HEK293 (cell line): ENCODE measurements at regions not wholly inside any gene's neighbourhood (a gene's known extent, or its start where the extent isn't known, plus 50 kb on each side); places are given as distances from the start of the nearest gene placed in this dataset.
A peak's percentile ranks its signal among the peaks of the same experiment; 100 is the strongest.
"Not testable (repeated sequence)": the region's sequence is repeated elsewhere in the genome, so short reads cannot be mapped to it uniquely, and the experiment has no call there.

Experiments used
- CTCF ChIA-PET: fragments of 350-600 bp; formaldehyde crosslinking; extraction: SDS; loops from one replicate; lab custom pipeline; 2021; ENCODE audit warnings: antibody characterized with exemption; lab: Yijun Ruan, JAX
- POLR2A ChIA-PET: fragments of 300-600 bp; formaldehyde crosslinking; extraction: SDS; loops from one replicate; lab custom pipeline; 2020; ENCODE audit warnings: antibody characterized with exemption, inconsistent platforms; lab: Yijun Ruan, JAX
- H3K27ac ChIP-seq: fragments of 200-500 bp; sonication (Bioruptor generic); 2 replicates; pipeline ENCODE4 v1.5.1; 2014; ENCODE audit warnings: low read depth, low read length, control low read depth, inconsistent platforms; ENCODE audit errors: extremely low read depth
- H3K36me3 ChIP-seq, 2 experiments: fragments of 200-500 bp in 1 of 2; sonication (Bioruptor generic) in 1 of 2; 1 replicate in 1 of 2; 2 replicates in 1 of 2; pipeline ENCODE4 v1.5.1; 2014 to 2017; ENCODE audit warnings: inconsistent platforms in 2 of 2, low read length in 2 of 2; ENCODE audit not compliant: control insufficient read depth in 2 of 2, insufficient read depth in 1 of 2
- H3K4me1 ChIP-seq: fragments of 200-500 bp; sonication (Bioruptor generic); 2 replicates; pipeline ENCODE4 v1.5.1; 2014; ENCODE audit warnings: mild to moderate bottlenecking, low read length, inconsistent platforms; ENCODE audit not compliant: control insufficient read depth, insufficient read depth
- H3K4me3 ChIP-seq: 2 replicates; pipeline ENCODE4 v1.5.1; 2011; ENCODE audit warnings: low read depth, mild to moderate bottlenecking, control low read depth, low read length, moderate library complexity
- H3K9me3 ChIP-seq: fragments of 200-500 bp; sonication (Bioruptor generic); 2 replicates; pipeline ENCODE4 v1.5.1; 2014; ENCODE audit warnings: low read depth, low read length, inconsistent platforms; ENCODE audit not compliant: control insufficient read depth, insufficient read depth
- GLIS1 ChIP-seq: fragments of 450-650 bp; formaldehyde crosslinking; IDR thresholded peaks from 2 replicates; pipeline ENCODE4 v1.5.1; 2016; ENCODE audit warnings: missing biosample characterization, missing genetic modification characterization
- HIC1 ChIP-seq: fragments of 450-650 bp; formaldehyde crosslinking; IDR thresholded peaks from 2 replicates; pipeline ENCODE4 v1.5.1; 2016; ENCODE audit warnings: missing biosample characterization, missing genetic modification characterization
- KLF16 ChIP-seq: fragments of 450-650 bp; formaldehyde crosslinking; IDR thresholded peaks from 2 replicates; pipeline ENCODE4 v1.5.1; 2017; ENCODE audit warnings: missing biosample characterization, missing genetic modification characterization
- OVOL3 ChIP-seq: fragments of 450-650 bp; formaldehyde crosslinking; IDR thresholded peaks from 2 replicates; pipeline ENCODE4 v1.5.1; 2016; ENCODE audit warnings: missing biosample characterization, missing genetic modification characterization
- PRDM10 ChIP-seq: fragments of 450-650 bp; formaldehyde crosslinking; IDR thresholded peaks from 2 replicates; pipeline ENCODE4 v1.5.1; 2016; ENCODE audit warnings: missing biosample characterization, missing genetic modification characterization
- SCRT1 ChIP-seq: fragments of 450-650 bp; formaldehyde crosslinking; IDR thresholded peaks from 2 replicates; pipeline ENCODE4 v1.5.1; 2016; ENCODE audit warnings: missing biosample characterization, missing genetic modification characterization, borderline replicate concordance
- SP7 ChIP-seq: fragments of 450-650 bp; formaldehyde crosslinking; IDR thresholded peaks from 2 replicates; pipeline ENCODE4 v1.5.1; 2016; ENCODE audit warnings: missing biosample characterization, missing genetic modification characterization
- ZBTB20 ChIP-seq: fragments of 450-650 bp; formaldehyde crosslinking; IDR thresholded peaks from 2 replicates; pipeline ENCODE4 v1.5.1; 2016; ENCODE audit warnings: missing biosample characterization, missing genetic modification characterization
- ZIC2 ChIP-seq: fragments of 450-650 bp; formaldehyde crosslinking; IDR thresholded peaks from 2 replicates; pipeline ENCODE4 v1.5.1; 2016; ENCODE audit warnings: missing biosample characterization, missing genetic modification characterization
- ZNF140 ChIP-seq: fragments of 450-650 bp; formaldehyde crosslinking; IDR thresholded peaks from 2 replicates; pipeline ENCODE4 v1.5.1; 2016; ENCODE audit warnings: missing biosample characterization, missing genetic modification characterization
- ZNF184 ChIP-seq: fragments of 450-650 bp; IDR thresholded peaks from 2 replicates; pipeline ENCODE4 v1.5.1; 2018; ENCODE audit warnings: missing biosample characterization, mild to moderate bottlenecking, missing genetic modification characterization
- ZNF23 ChIP-seq: fragments of 450-650 bp; formaldehyde crosslinking; IDR thresholded peaks from 2 replicates; pipeline ENCODE4 v1.5.1; 2016; ENCODE audit warnings: missing biosample characterization, missing genetic modification characterization, borderline replicate concordance
- ZNF280C ChIP-seq: fragments of 450-650 bp; formaldehyde crosslinking; IDR thresholded peaks from 2 replicates; pipeline ENCODE4 v1.5.1; 2016; ENCODE audit warnings: missing biosample characterization, missing genetic modification characterization
- ZNF473 ChIP-seq: fragments of 450-650 bp; formaldehyde crosslinking; IDR thresholded peaks from 2 replicates; pipeline ENCODE4 v1.5.1; 2017; ENCODE audit warnings: missing biosample characterization, missing genetic modification characterization
- ZNF530 ChIP-seq: fragments of 450-650 bp; formaldehyde crosslinking; IDR thresholded peaks from 2 replicates; pipeline ENCODE4 v1.5.1; 2016; ENCODE audit warnings: low read depth, missing biosample characterization, missing genetic modification characterization
- ZNF549 ChIP-seq: fragments of 450-650 bp; IDR thresholded peaks from 2 replicates; pipeline ENCODE4 v1.5.1; 2018; ENCODE audit warnings: missing biosample characterization, missing genetic modification characterization, mild to moderate bottlenecking, inconsistent platforms, moderate library complexity
- ZNF600 ChIP-seq: fragments of 450-650 bp; formaldehyde crosslinking; IDR thresholded peaks from 2 replicates; pipeline ENCODE4 v1.5.1; 2016; ENCODE audit warnings: missing biosample characterization, missing genetic modification characterization
- ZNF654 ChIP-seq: fragments of 450-650 bp; formaldehyde crosslinking; IDR thresholded peaks from 2 replicates; pipeline ENCODE4 v1.5.1; 2016; ENCODE audit warnings: low read depth, missing biosample characterization, missing genetic modification characterization
- TF ChIP-seq, protein P1 (sequence below): fragments of 450-650 bp; formaldehyde crosslinking; IDR thresholded peaks from 2 replicates; pipeline ENCODE4 v1.5.1; 2017; ENCODE audit warnings: missing biosample characterization, missing genetic modification characterization

- H3K4me1 ChIP-seq: no peaks in the 10 kb centered on the region
- no peaks in the 10 kb centered on the region for H3K9me3 ChIP-seq
- CTCF ChIA-PET: no interaction called here
- POLR2A ChIA-PET: no interaction called here
- H3K36me3 ChIP-seq: no peaks in the 10 kb centered on the region
- no peak overlapping the region for H3K4me3 ChIP-seq
- TF ChIP-seq GLIS1 (tag by site-specific recombination): peak; percentile 17; the same call in 1 of the 2 replicates
- TF ChIP-seq ZNF600 (tag by site-specific recombination): no peak
- TF ChIP-seq SP7: no peak
- no peak for TF ChIP-seq ZBTB20 (tag by site-specific recombination)
- TF ChIP-seq, protein P1, sequence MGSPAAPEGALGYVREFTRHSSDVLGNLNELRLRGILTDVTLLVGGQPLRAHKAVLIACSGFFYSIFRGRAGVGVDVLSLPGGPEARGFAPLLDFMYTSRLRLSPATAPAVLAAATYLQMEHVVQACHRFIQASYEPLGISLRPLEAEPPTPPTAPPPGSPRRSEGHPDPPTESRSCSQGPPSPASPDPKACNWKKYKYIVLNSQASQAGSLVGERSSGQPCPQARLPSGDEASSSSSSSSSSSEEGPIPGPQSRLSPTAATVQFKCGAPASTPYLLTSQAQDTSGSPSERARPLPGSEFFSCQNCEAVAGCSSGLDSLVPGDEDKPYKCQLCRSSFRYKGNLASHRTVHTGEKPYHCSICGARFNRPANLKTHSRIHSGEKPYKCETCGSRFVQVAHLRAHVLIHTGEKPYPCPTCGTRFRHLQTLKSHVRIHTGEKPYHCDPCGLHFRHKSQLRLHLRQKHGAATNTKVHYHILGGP (tag by site-specific recombination): no peak
- no peak for TF ChIP-seq KLF16 (tag by site-specific recombination)
- H3K27ac ChIP-seq: no peak overlapping the region
Measured at GRCh38 chr3:127412578-127413317, 124.9 kb upstream of the PRR20G start.

DNA sequence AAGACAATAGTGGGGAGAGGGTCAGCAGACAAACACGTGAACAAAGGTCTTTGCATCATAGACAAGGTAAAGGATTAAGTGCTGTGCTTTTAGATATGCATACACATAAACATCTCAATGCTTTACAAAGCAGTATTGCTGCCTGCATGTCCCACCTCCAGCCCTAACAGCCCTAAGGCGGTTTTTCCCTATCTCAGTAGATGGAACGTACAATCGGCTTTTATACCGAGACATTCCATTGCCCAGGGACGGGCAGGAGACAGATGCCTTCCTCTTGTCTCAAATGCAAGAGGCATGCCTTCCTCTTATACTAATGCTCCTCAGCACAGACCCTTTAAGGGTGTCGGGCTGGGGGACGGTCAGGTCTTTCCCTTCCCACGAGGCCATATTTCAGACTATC lies 124.0 kb upstream of the PRR20G start:
- H3K27ac ChIP-seq, H3K4me1 ChIP-seq, H3K4me3 ChIP-seq, H3K36me3 ChIP-seq, H3K9me3 ChIP-seq, CTCF ChIA-PET, POLR2A ChIA-PET: not testable (repeated sequence)

DNA sequence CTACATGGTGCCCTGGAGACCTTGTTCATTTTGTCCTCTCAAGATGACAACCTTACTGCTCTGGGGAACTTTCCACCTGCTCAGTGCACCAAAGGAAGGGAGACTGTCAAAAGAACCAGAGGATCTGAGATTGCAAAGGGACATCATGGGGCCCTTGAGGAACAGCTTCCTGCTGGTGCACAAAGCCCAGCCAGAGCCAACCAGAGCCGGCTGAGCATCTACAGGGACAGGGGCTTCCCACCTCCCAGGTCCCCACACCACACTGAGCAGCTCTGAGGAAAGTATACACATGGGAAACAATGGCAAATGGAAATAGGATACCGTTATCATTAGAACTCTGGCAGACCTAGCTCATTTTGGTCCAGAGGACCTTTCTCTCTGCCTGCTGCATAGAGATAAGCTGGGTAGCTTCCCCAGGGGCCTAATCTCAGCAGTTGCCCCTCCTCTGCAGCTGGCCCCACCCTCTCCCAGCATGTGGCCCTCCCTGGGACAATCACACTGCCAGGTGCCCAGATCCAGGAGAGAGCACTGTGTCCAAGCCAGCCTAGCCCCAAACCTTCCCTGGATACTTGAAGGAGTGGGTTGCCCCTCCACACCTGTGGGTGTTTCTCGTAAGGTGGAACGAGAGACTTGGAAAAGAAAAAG lies 123.4 kb upstream of the PRR20G start:
- POLR2A ChIA-PET: no interaction called here
- Histone ChIP-seq H3K4me3 (no peak overlapping the region), H3K4me1 (no peaks in the 10 kb centered on the region), H3K9me3 (no peaks in the 10 kb centered on the region), H3K27ac (no peak overlapping the region), H3K36me3 (no peaks in the 10 kb centered on the region)
- CTCF ChIA-PET: interaction anchor here (0.5 kb wide), 1 partner anchor 14 kb away, joined by 4 read pairs; no protein-coding TSS in a partner anchor
- TF ChIP-seq PRDM10 (tag by site-specific recombination): no peak
- TF ChIP-seq ZNF184 (tag by site-specific recombination): no peak
- peak; percentile 57 for TF ChIP-seq ZIC2 (tag by site-specific recombination)
- TF ChIP-seq OVOL3 (tag by site-specific recombination): no peak
- no peak for TF ChIP-seq ZNF23 (tag by site-specific recombination)
- no peak for TF ChIP-seq SCRT1 (tag by site-specific recombination)
- no peak for TF ChIP-seq ZNF140
- no peak for TF ChIP-seq ZNF280C (tag by site-specific recombination)
- TF ChIP-seq HIC1: no peak
- TF ChIP-seq ZNF654: no peak
- TF ChIP-seq ZNF530: no peak
- TF ChIP-seq GLIS1 (tag by site-specific recombination): peak; percentile 46; the same call in 1 of the 2 replicates
- no peak for TF ChIP-seq ZNF549 (tag by site-specific recombination)
- TF ChIP-seq ZNF473 (tag by site-specific recombination): no peak
